PC-3 (cell line): ENCODE measurements at regions not wholly inside any gene's neighbourhood (a gene's known extent, or its start where the extent isn't known, plus 50 kb on each side); places are given as distances from the start of the nearest gene placed in this dataset.

Experiments
- CTCF ChIP-seq: fragments of 300-600 bp; sonication (generic); conservative IDR thresholded peaks from 2 replicates; pipeline ENCODE4 v1.5.1; 2017; ENCODE audit warnings: antibody characterized with exemption, low read depth, mild to moderate bottlenecking, low read length
- EZH2phosphoT487 ChIP-seq: fragments of 300-600 bp; sonication (generic); IDR thresholded peaks from 2 replicates; pipeline ENCODE4 v1.6.1; 2018; ENCODE audit warnings: mild to moderate bottlenecking, antibody characterized with exemption, low read length, borderline replicate concordance

- TF ChIP-seq CTCF = no peak
- no peak for TF ChIP-seq EZH2phosphoT487
These were observed 718.7 kb upstream of the TENM3 start for GRCh38 chr4:181524499-181524898.
